ENCODE measurements at regions not wholly inside any gene's neighbourhood (a gene's known extent, or its start where the extent isn't known, plus 50 kb on each side); places are given as distances from the start of the nearest gene placed in this dataset.

GRCh38 chr5:99600952-99601351 is 672.1 kb upstream of the CHD1 start:
- TF ChIP-seq CTCF (IDR thresholded peaks at IDR 0.05): no peak
- TF ChIP-seq EZH2 (IDR thresholded peaks at IDR 0.05; ENCODE audit: borderline replicate concordance, insufficient read depth, low read depth, low read length, poor library complexity, severe bottlenecking): no peak

Data from B cell (primary cell).